ENCODE measurements at regions not wholly inside any gene's neighbourhood (a gene's known extent, or its start where the extent isn't known, plus 50 kb on each side); places are given as distances from the start of the nearest gene placed in this dataset.

GRCh38 chr9:13705918-13706317 is 426.4 kb upstream of the MPDZ start:
- no peak for TF ChIP-seq CTCF (IDR thresholded peaks at IDR 0.05)
- no peak for TF ChIP-seq TCF7L2 (IDR thresholded peaks at IDR 0.05; ENCODE audit: low read depth, low read length)
- no peak for TF ChIP-seq REST (IDR thresholded peaks at IDR 0.05; ENCODE audit: insufficient read depth in 1 of 2, low read depth in 2 of 2, low read length in 1 of 2)
